Myocyte (in vitro differentiated cells): ENCODE measurements at regions not wholly inside any gene's neighbourhood (a gene's known extent, or its start where the extent isn't known, plus 50 kb on each side); places are given as distances from the start of the nearest gene placed in this dataset.
"Not testable (repeated sequence)": the region's sequence is repeated elsewhere in the genome, so short reads cannot be mapped to it uniquely, and the experiment has no call there.

Source experiments
- DNase-seq: peaks from one replicate; pipeline ENCODE4 v3.0.0-alpha.2; 2012; ENCODE audit warnings: low read depth

DNA sequence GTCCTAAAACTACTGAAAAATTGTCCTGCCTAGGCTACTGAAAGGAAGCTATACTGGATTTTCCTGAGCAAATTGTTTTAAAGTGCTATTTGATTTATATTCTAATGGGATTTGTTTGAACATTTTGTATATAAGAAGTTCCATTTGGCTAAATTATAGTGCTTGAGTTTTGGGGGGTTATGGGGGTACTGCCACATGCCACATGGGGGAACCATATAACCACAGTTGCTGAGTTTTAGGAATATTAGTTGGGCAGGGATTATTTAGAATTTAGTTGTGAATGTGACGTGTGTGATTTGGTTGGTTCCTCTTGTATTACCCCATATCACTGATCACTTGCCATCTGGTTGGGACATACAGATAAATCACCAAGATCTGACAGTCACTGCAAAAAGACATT, 224.5 kb upstream of the TAPT1 start:
- no peak for DNase-seq

DNA sequence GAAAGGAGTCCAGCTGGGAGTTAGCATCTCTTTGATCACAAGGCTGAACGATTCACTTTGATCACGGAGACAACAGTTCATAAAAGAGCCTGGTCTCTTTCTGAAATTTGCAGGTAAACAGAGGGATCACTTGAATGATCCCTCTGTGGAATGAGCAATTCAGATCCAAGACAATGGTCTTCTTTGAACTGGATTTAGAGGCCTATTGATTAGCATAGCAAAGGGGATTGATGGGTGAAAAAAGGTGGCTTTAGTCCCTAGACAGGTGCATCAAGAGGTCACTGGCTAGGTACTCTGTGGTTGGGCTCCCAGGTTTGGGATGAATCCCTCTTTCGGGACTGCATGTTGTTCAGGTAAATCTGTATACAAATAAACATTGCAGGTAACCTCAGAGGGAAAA, 223.8 kb upstream of the TAPT1 start:
- no peak for DNase-seq

GRCh38 chr4:16449406-16449805, 223.1 kb upstream of the TAPT1 start:
- DNase-seq, result no peak

DNA sequence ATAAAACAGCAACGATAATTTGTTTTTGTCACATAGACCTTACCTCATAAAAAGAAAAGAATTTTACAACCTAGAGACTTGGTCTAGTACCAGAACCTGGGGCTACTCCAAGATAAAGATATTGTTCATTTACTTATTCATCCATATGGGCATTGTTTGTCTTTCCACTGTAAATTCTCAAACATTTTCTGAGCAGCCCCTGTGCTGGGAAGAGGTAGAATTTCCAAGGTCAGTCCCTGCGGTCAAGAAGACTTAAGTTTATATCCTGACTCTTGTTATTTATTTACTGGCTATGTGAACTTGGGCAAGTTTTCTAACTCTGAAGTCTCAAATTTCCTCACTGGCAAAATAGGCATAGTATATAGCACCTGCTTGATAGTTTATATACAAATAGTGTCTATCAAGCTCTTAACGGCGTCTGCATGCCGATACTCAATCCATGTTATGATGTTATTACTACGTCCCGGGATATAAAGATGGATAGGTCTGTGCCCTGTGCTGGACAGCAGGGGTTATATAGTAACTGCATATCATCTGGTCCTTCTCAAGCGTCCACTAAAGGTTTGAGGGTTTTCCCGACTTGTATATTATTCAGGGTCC, 222.1 kb upstream of the TAPT1 start:
- DNase-seq, result no peak

DNA sequence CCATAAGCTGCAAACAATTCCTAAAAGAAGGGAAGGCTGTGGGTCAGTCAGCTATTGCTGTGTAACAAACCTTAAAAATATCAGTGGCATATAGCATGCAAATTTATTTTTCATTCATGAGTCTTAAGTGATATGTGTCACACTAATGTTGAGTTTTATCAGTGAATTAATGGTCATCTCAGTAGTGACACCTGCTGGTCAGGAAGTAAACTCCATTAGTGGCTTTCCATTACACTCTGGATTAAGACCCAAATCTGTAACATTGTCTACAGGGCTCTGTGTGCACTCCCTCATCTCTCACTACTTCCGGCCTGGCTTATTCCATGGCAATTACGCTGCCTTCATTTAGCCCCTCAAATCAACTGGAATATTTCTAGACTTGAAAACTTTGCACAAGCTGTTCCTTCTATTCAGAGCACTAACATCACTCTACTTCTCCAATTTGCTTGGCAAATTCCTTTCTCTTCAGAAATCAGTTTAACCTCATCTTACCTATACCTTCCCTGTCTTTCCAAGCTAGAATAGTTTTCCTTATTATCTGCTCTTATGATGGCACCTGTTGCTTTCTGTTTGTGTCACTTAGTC, 217.3 kb upstream of the TAPT1 start:
- peak; percentile 36 for DNase-seq

DNA sequence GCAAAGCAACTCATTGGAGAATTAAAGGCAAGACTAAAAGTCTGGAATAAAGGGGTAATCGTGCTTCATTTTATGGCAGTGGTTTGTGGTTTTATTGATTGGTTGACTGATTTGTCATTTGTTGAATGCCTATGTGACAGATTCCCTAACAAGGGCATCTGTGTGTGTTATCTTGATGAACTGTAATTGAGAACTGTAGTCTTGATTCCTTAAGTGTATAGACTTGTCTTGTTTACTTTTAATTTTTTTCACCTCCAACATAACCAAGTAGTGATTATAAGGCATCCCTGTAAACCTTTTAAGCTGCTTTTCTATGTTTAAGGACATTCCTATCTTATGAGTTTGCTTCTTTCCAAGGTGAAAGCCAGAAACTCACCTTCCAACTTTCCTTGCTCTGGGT, 216.0 kb upstream of the TAPT1 start:
- DNase-seq, result no peak

- no peak for DNase-seq
Measured at GRCh38 chr4:16439768-16440167, 213.5 kb upstream of the TAPT1 start.

DNA sequence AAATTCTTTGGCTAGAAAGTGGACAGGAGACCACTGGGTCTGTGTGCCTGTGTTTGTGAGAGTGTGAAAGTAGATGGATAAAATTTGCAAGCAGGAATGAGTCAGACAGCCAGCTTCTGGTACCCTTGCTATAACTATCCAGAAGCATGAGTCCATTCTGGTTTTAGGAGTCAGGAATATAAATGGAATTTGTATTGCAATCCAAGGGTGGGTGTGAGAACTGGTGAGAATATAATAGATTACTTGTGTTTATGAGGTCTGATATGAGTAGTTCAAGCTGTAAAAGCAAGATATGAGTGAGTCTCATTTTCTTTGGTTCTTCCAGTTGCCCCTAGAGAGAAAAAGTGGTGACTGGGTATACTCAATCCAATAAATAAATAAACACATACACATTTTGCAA, 212.7 kb upstream of the TAPT1 start:
- DNase-seq, result no peak

DNA sequence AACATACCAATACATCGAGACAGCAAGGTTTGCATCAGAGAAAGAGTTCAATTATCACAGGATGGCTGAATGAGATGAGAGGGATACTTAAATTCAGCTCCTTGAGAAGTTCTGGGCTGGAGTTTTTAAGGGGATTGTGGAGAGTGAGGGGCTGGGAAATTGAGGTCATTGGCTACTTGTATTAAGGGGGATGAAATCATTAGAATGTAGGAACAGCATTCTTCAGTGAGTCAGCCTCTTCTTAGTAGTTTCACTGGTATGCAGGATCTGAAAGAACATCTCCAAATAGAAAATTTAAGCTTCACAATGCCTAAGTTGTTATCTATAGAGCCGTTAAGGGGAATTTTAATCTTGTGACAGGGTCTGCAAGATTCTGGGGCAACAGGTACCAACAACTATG, 211.6 kb upstream of the TAPT1 start:
- no peak for DNase-seq

DNA sequence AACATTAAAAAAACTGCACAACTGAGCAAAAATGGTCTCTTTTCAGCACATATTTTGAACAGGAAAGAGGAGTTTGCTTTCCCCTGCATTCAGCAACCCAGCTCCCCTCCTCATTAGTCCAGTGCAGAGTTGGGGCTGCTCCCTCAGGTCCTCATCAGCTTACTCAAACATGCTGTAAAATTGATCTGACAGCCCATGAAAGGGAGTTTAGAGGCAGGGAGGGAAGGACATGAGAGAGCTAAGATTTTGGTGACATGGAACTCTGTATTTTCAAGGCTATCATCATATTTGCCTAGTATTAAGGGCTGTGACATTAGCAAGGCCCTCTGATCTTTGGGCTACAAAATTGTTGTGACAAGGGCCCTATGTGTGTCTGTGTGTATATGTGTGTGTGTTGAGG, 205.6 kb upstream of the TAPT1 start:
- DNase-seq, result no peak

DNA sequence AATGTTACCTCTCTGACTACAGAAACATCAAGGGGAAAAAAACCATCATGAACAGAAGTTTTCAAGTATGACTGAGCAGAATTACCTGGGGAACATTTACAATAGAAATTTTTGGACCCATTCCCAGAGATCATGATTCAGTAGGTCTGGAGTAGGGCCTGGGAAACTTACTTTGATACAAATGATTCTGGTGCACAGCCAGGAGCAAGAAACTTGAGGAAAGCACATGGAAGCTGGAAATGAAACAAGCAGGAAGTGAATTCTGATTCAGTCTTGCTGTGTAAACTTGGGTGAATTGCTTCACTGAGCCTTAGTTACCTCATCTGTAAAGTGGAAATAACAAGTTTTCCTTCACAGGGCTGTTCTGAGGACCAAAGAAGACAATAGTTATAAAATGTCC, 192.5 kb upstream of the TAPT1 start:
- no peak for DNase-seq

- no peak for DNase-seq
Measured at GRCh38 chr4:16417198-16417597, 190.9 kb upstream of the TAPT1 start.

- no peak for DNase-seq
Measured at GRCh38 chr4:16416601-16417000, 190.3 kb upstream of the TAPT1 start.

DNA sequence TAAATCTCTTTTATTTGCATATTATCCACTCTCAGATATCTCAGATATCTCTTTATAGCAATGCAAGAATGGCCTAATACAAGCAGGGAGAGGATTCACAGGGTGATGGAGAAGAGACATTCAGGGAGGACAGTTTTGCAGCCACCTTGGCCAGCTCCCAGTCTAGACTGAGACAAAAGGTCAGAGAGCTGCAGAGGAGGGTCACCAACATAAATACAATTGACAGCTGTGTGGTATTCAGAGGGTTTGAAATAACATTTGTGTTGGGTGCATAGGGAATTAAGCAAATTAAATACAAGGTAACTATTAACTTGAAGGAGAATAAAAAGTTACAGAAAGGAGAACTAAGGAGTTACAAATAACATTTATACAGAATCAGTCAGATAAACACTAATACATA, 189.5 kb upstream of the TAPT1 start:
- DNase-seq, result no peak

DNA sequence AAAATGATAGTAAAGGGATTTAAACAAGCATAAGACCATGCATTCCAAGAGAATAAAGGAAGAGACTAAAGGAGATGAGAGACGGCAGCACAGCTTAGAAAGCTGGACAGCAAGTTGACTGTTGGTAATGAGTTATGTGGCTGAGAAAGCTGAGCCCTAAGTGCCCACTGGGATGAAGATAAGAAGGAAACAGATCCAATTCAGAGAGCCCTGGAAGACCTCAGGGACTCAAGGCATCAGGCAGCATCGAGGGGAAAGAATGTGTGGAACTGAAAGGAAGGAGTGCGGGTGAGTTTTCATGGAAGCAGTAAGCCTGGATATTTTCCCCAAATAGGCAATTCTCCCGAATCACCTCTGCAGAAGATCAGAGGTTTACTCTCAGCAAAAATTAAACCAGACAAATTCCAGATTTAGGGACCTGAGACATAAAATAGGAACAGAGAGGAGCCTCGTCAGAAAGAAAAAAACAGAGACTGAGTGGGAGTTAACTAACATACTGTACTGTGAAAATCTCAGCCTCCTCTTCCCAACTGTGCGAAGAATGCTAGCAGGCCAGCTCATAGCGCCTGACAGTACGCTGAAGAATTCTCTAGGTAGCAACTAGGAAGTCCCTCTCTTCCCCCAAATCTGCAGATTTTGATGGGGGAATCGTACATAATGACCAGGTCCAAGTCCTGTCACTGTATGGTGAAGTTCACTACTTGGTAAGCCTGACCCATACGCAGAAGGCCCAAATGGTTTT, 187.7 kb upstream of the TAPT1 start:
- no peak for DNase-seq

DNA sequence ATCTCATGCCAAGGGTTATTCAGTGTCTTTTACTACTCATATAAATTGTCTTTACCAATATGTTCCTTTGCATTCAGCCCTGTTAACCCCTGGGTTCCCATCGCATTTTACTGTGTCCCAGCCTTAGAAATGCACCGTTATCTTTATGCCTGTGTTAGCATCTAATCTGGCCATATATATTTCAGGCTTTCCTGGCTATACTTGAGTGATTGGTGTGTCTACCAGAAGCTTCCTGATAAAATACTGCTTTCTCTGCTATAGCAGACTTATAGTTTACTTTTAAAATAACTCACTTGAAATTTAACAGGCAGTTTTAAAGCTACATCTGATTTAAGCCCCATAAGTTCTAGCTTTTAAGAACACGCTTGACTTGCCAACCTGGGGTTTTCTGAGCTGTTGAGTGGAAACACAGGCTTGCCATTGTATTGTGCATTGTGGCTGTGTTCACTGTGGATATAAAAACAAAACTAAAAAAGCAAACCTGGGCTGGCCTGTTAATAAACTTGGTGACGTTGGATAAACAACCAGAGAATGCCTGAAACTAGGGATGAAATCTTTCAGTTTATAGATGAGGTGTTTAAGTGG, 185.3 kb upstream of the TAPT1 start:
- DNase-seq, result no peak

GRCh38 chr4:16393216-16393615, 166.9 kb upstream of the TAPT1 start:
- DNase-seq, result not testable (repeated sequence)

DNA sequence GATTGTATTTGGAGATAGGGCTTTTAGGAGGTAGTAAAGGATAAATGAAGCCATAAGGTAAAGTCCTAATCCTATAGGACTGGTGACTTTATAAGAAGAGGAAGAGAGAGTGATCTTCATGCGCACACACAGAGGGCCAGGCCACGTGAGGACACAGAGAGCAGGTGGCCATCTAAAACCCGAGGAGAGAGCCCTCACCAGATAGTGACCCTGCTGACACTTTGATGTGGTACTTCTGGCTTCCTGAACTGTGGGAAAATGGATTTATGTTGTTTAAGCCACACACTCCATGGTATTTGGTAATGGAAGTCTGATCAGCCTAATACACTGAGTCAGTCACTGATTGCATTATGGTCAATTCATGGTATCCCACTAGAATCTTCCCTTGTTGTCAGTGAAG, 164.9 kb upstream of the TAPT1 start:
- DNase-seq, result no peak

DNA sequence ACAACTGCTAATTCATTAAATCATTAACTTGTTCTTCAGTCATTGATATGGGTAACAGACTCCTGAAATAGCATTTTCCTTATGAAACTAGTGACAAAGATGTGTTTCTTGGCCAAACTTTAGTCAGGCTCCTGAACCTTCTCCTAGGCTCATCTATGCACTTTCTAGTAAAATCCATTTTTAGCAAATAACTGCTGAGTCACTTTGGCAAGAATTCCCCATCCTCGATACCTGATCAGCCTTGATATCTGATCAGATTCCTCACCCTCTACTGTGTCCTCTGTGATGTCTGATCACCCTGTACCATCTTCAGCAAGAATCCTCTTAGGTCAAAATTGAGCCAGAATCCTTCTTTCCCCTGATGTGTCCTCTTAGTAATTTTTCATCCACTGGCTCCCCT, 161.2 kb upstream of the TAPT1 start:
- no peak for DNase-seq

DNA sequence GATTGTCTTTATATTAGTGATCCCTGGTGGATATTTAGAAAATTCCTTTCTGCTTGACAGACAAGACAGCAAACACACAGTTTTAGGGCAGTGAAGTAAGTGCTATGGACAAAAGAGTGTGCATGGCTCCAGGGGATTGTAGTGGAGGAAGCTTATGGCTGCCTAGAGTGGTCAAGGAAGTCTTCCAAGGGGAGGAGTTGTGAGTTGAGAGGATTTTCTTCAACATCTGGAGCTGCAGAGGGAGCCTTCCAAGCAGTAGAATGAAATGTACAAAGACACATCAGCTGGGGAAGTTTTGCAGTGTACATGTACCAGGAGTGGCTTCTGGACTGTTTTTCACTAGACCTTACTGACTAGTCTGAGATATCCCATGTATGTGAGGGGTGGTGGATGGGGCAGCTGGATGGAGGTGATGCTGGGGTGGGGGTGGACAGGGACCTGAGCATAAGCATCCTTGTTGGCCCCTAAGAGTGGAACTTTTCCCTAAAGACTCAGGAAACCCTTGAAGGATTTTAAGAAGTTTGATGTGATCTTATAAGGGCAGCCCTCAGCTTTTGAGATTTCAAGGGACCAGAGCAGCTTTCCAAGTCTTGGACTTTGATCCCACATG, 160.5 kb upstream of the TAPT1 start:
- DNase-seq, result no peak

- no peak for DNase-seq
Measured at GRCh38 chr4:16384576-16384975, 158.3 kb upstream of the TAPT1 start.

- DNase-seq, result no peak
Measured at GRCh38 chr4:16382571-16382970, 156.3 kb upstream of the TAPT1 start.
